HG03520 (cell line): ENCODE measurements at regions not wholly inside any gene's neighbourhood (a gene's known extent, or its start where the extent isn't known, plus 50 kb on each side); places are given as distances from the start of the nearest gene placed in this dataset.

ENCODE experiments used
- ATAC-seq: cut with Tn5 transposase; IDR thresholded peaks from one replicate; pipeline ENCODE4 v1.9.1; 2021; ENCODE audit warnings: mild to moderate bottlenecking, moderate library complexity; ENCODE audit not compliant: unreplicated experiment

DNA sequence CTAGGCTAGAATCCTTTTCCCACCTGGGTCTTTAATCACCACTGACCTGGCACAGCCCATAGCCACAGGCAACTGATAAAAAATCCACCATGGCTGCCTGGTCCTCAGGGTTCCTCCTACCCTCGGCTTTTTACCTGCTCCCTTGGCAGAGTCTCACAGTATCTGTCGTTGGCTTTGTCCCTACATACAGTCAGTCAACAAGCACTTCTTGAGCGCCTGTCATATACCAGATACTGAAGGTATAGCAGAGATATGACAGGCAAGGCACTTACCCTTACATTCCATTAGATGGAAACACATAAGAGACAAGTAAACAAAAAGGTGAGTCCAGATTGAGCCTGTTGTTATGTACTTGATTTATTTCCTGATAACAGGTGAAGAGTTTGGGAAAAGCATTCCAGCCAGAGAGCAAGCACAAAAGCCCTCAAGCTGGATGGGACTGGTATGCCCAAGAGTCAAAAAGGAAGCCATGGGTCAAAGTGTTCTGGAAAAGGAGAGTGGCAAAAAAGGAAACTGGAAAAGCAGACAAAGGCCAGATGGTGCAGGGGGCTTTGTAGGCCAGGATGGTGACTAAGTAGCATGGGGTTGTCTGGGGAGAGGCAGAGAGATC, 247.0 kb downstream of the CHD9NB start:
- ATAC-seq, result no peak

- ATAC-seq, result no peak
These were observed 252.3 kb downstream of the CHD9NB start for GRCh38 chr16:52800432-52800831.

DNA sequence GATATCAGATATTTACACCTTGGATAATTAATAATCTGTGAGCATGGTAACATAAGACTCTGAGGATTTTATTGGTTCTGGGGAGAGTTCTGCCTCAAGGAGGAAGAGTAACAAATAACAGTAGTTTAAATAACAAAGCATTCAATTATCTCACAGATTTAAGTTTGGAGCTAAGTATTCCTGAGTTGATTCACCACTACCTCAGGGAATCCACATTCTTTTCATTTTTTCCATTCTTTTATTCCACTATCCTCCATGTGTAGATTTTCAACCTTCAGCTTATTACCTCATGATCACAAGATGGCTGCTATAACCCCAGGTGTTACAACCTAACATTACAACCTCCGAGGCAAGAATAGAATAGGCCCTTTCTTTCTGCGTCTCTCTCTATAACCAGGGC, 252.2 kb upstream of the TOX3 start:
- ATAC-seq, result no peak

DNA sequence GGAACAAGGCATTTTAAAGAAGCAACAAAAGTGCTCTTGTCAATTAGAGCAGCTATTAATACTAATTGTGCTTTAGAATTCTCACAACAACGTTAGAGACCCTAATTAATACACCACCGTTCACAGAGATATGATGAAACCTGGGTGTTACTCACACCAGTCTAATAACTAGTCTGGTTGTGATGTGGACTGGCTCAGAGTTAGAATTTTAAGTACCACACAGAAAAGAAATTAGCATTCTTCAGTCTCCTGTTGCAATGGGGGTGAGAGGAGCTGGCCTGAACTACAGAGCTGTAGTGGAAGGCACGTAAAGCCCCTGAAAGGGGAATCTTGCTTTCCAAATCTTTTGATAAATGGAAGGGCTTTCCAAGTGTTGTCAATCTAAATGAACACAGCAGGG, 240.8 kb upstream of the TOX3 start:
- no peak for ATAC-seq

DNA sequence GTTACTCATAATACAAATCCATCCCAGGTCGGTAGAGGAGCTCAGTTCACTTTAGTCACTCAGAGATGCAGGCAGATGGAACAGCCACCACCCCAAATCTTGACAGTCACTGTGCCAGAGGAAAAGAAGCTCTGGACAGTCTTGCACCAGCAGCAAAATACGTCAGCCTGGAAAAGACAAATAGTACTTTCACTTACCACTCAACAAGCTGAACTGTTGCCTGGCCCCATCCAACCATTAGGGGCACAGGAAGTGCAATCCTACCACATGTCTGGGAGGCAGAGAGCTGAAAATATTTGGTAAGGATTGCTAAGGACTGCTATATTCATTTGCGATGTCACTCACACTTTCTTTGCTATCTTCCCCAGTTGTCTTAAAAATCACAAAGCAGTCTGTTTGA, 239.1 kb upstream of the TOX3 start:
- no peak for ATAC-seq

- no peak for ATAC-seq
These were observed 238.7 kb upstream of the TOX3 start for GRCh38 chr16:52785653-52786052.

DNA sequence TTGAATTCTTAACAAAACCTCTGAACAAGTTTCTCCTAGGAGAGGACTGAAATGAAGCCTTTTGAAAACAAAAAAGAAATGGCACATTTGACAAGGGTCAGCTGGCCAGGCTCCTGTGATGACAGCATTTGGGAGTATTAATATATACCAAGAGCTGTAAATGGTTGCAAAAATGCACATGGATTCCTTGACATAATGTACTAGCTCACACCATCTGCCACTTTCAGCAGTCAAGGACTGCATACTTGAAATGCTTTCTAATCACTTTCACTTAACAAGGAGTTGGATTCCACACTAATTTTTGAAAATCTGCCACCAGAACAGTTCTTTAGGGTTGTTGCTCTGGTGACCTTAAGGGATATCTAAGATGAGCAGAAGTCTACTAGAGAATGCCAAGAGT, 236.7 kb upstream of the TOX3 start:
- no peak for ATAC-seq

DNA sequence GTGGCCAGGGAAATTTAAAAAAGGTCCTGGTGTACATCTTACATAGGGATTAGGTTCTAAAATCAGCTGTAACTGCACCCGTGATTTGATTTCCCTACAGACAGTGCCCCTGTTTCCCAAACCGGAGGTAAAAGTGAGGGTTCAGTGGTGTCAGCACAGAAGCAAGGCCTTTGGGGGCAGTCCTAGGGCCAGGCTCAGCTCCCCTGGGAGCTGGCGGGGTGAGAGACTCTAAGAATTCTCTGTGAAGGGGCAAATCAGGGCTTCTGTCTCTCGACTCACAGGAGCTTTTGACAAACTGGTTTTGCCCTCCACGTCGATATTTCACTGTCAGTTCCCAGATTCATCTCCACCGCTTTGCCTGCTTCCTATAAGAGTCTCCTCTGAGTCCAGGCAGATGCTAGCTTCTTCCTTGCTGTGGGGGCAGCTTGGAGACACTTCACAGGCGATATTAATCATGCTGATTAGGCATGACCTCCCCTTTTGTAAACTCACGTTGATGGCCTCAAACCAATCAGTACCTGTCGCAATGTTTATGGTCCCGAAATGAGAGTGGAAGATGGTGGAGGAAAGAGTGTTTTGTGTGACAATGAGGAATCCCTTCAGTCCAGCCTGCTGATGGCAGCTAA, 234.2 kb upstream of the TOX3 start:
- ATAC-seq, result no peak

DNA sequence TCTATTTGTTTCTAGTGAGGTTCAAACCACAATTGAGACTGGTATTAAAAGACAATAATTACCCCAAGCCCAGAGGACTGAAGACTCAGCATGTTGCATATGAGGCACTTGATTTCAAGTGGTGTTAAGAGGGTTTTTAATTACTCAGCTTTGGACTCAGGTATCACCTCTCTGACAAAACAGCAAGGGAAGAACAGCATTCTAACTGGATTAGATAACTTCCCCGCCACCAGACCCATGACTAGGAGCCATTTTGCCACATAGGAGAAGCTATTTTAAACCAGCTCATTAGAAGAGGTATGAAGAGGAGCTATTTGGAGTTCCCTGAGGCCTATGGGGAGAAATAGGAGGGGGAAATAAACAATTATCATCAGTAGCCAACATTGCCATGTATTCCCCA, 226.1 kb upstream of the TOX3 start:
- ATAC-seq, result no peak

DNA sequence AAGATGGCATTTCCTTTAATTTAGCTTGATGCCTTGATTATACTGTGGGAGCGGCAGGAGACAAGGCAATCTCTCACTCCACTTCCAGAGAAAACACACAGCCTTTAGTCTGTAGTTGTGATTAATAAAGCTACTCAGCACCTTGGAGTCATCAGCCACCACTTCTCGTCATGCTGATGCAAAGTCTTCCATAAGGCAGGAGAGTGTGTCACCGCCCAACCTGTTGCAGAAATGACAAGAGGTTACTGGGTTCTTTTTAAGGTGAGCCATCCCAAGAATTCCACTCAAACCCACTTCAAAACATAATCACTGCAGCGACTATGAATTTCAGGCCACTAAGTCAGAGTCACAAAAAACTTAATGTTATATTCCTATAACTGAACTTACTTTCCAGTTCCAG, 223.9 kb upstream of the TOX3 start:
- no peak for ATAC-seq

- ATAC-seq, result no peak
These were observed 211.5 kb upstream of the TOX3 start for GRCh38 chr16:52758473-52758855.

DNA sequence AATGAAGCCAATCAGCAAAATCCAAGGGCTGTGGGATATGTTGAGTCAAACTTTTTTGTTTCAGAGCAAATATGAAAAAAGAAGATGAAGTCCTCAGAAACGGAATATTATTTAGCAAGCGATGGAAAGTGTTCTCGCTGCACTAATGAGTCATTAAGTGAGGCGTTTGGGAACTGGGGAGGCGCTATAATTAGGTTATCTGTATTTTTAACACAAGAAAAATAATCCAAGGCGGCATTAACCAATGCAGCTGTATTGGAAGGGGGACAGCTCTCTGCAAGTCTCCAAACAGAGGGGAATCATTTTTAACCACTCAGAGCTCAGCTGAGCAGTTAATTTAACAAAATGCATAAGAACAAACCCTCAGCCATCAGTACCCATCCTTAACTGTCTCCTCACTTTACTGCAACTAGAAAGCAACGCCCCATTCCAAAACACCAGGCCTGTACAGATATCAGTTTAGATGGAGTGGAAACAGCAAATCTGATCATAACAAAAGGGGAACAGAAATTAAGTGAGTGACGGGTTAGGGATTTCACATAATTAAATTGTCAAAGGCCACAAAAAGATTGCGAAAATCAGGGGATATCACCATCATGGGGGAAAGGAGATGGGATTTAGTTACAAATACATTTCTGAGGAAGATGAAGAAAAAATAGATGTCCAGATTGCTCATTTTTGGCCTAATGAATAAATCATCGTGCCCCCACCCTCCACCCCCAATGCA, 211.0 kb upstream of the TOX3 start:
- no peak for ATAC-seq

GRCh38 chr16:52756812-52757517, 210.0 kb upstream of the TOX3 start:
- ATAC-seq, result no peak

- no peak for ATAC-seq
These were observed 208.5 kb upstream of the TOX3 start for GRCh38 chr16:52755396-52755795.

GRCh38 chr16:52751035-52751434, 204.1 kb upstream of the TOX3 start:
- ATAC-seq, result no peak

DNA sequence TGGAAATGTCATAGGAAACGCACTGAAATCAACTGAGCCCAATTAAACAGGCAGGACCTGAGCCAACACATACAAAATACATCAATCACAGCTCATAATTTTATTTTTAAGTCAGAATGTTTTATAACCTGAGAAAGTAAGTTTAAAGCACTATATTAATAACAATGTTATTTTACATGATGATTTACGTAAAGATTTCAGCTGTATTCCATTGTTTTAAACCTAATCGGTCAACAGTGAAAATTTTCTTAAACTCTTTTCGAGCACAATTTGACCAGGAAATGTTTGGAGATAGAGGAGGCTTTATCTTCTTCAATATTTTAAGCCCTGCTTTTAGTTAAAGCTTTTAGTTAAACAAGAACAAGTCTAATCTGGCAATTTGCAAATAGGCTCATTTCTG, 201.8 kb upstream of the TOX3 start:
- no peak for ATAC-seq

GRCh38 chr16:52747088-52747595, 200.2 kb upstream of the TOX3 start:
- no peak for ATAC-seq

DNA sequence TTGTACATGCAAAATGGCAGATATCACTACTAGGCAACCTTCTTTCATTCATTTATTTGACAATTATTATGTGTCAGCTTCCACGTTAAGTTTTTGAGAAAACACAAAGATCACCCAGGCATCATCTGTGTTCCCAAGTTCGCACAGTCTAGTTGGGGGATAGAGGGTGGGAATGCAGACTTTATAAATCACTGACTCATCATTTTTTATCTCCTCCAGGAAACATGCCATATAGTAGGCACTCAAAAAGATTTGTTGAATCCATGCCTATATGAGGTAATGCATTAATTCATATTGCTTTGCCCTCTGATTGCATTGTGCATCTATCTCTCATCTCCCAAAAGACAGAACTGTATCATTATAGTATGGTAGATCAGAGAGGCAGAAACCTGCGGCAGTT, 196.8 kb upstream of the TOX3 start:
- no peak for ATAC-seq

GRCh38 chr16:52742608-52743170, 195.7 kb upstream of the TOX3 start:
- ATAC-seq, result no peak

DNA sequence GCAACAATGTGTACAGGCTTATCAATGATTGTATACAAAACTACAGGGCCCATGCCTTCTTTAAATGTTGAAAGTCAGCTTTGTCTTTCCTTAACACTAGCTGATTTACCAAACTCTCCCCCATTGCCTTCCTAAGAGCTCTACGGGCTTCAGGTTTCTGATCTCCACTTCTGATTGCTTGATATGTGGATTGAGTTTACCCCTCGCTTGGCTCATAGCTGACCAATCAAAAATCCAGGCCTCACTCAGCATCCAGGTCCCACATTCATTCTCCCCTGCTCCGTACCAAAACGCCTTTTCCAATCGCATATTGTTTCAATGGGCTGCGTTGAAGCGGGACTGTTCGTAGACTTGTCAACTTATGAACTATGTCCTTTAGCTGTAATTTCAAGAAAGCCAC, 195.1 kb upstream of the TOX3 start:
- ATAC-seq, result no peak

- ATAC-seq, result no peak
These were observed 194.4 kb upstream of the TOX3 start for GRCh38 chr16:52741351-52741750.
